Activated CD4-positive, alpha-beta T cell treated with anti-CD3 and anti-CD28 coated beads, Interleukin-2, amount 10 ng/mL, durations not matched to agents 7 days and 5 days (primary cell): ENCODE measurements at regions not wholly inside any gene's neighbourhood (a gene's known extent, or its start where the extent isn't known, plus 50 kb on each side); places are given as distances from the start of the nearest gene placed in this dataset.
"Not testable (repeated sequence)": the region's sequence is repeated elsewhere in the genome, so short reads cannot be mapped to it uniquely, and the experiment has no call there.

Experiments
- CTCF ChIA-PET: fragments of 350-600 bp; sonication (Branson Sonifier 250); formaldehyde crosslinking; loops from one replicate; lab custom pipeline; 2021; ENCODE audit warnings: antibody characterized with exemption; lab: Charles Lee
- POLR2A ChIA-PET: fragments of 350-600 bp; sonication (Branson Sonifier 250); formaldehyde crosslinking; loops from one replicate; lab custom pipeline; 2021; ENCODE audit warnings: antibody characterized with exemption; lab: Charles Lee
- DNase-seq: peaks from one replicate; pipeline ENCODE4 v3.0.0-alpha.2; 2020
- H3K27ac Mint-ChIP-seq: one replicate; pipeline ENCODE4 v1.8.0; 2021; ENCODE audit warnings: mild to moderate bottlenecking, moderate library complexity, mixed read lengths
- H3K27me3 Mint-ChIP-seq: one replicate; pipeline ENCODE4 v1.8.0; 2021; ENCODE audit warnings: mixed read lengths
- H3K36me3 Mint-ChIP-seq: one replicate; pipeline ENCODE4 v1.8.0; 2021; ENCODE audit warnings: low read depth, mixed read lengths
- H3K4me1 Mint-ChIP-seq: one replicate; pipeline ENCODE4 v1.8.0; 2021; ENCODE audit warnings: mixed read lengths
- H3K4me3 Mint-ChIP-seq: one replicate; pipeline ENCODE4 v1.8.0; 2021; ENCODE audit warnings: mild to moderate bottlenecking, moderate library complexity, mixed read lengths
- H3K9me3 Mint-ChIP-seq: one replicate; pipeline ENCODE4 v1.8.0; 2021; ENCODE audit warnings: mixed read lengths

DNA sequence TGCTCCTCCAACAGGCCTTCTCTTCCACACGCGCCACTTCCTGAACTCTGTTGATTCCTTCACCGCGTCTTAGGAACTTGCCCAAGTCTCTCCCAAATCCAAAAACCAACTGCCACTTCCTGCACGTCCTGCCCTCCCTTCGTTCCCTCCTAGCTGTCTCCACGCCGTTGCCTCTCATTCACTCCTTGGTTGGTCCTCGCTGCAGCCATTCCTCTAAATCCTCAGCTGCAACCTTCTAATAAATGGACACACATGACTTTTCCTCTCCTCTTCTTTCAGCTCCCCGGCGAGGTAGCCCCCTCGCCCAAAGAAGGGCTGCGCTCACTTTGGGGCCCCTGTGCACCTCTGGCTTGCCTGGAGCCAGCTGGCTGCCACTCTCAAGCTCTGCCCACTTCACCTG lies 110.2 kb downstream of the XRCC2 start:
- H3K27me3 Mint-ChIP-seq, result peaks cover 2% of the 10 kb centered on the region
- no peaks in the 10 kb centered on the region for H3K4me1 Mint-ChIP-seq
- H3K27ac Mint-ChIP-seq, result no peak overlapping the region
- no peaks in the 10 kb centered on the region for H3K9me3 Mint-ChIP-seq
- no peak overlapping the region for H3K4me3 Mint-ChIP-seq
- CTCF ChIA-PET, result interaction anchor here (0.5 kb wide), 1 partner anchor 19 kb away, joined by 3 read pairs; no protein-coding TSS in a partner anchor
- no peaks in the 10 kb centered on the region for H3K36me3 Mint-ChIP-seq
- POLR2A ChIA-PET, result interaction anchor here (0.5 kb wide), 1 partner anchor 1457 kb away, joined by 3 read pairs; no protein-coding TSS in a partner anchor
- no peak for DNase-seq

DNA sequence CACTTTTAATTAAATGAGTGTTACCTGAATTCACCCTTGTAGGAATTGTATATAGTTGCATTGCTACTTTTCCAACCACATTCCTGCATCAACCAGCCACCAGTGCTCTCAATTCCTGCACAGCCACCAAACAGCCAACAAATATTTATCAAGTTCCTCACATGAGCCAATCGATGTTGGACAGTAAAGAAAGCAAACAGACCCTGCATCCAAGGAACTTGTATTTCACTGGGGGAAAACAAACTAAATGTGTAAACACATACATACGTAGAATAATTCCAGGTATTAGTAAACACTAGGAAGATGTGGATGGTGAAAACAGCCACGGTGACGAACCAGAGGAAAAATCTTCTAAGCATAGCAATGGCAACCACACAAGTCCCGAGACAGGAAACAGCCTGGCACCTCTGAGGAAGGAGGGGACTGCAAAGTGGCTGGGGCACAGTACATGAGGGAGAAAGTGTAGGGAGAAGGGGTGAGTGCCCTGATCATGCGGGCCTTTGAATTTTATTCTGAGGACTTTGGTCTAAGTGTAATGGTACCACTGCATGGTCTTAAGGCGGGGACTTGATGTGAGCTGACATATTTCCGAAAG lies 111.2 kb downstream of the XRCC2 start:
- ChIA-PET POLR2A (interaction anchor here (0.5 kb wide), 1 partner anchor 1458 kb away, joined by 3 read pairs; no protein-coding TSS in a partner anchor), CTCF (interaction anchor here (0.5 kb wide), 1 partner anchor 19 kb away, joined by 3 read pairs; no protein-coding TSS in a partner anchor)
- no peak overlapping the region for H3K27ac Mint-ChIP-seq
- peaks cover 2% of the 10 kb centered on the region for H3K27me3 Mint-ChIP-seq
- H3K9me3 Mint-ChIP-seq, result no peaks in the 10 kb centered on the region
- no peak for DNase-seq
- no peaks in the 10 kb centered on the region for H3K36me3 Mint-ChIP-seq
- H3K4me3 Mint-ChIP-seq, result no peak overlapping the region
- H3K4me1 Mint-ChIP-seq, result no peaks in the 10 kb centered on the region

DNA sequence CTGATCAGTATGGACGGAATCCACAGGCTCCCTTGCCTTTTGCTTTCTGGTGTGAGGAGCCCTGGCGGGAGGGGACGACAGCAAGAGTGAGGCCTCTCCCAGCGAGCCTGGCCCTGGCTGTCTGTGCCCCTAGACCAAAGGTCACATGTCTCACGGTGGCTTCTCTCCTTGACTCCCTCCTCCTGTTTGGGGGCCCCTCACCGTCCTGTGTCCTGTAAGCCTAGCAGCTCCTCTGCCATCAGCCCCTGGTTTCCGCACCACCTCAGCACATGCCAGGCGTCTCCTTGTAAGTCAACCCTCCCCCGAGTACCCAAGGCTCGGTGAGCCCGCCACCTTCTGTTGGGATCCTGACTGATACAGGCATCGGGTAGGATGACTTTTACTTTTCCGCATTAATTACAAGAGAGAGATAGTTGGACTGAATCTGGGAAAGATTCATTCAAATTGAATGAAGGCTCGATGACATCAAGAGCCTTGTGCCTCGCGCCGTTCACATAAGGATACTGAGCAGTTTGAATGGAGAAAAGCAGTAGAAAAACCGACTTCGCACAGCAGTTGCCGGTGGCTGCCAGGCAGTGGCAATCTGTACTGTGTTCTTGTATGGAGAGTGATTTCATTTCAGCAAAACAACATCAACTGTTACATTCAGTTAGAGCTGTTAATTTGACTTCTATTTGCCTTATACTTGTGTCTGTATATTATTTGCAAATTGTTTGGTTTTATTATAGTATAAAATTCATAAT lies 119.8 kb downstream of the XRCC2 start:
- H3K9me3 Mint-ChIP-seq, result no peaks in the 10 kb centered on the region
- H3K27ac Mint-ChIP-seq, result no peak overlapping the region
- H3K4me1 Mint-ChIP-seq, result no peaks in the 10 kb centered on the region
- H3K4me3 Mint-ChIP-seq, result no peak overlapping the region
- H3K27me3 Mint-ChIP-seq, result no peaks in the 10 kb centered on the region
- DNase-seq, result no peak
- no peaks in the 10 kb centered on the region for H3K36me3 Mint-ChIP-seq
- ChIA-PET CTCF (no interaction called here), POLR2A (no interaction called here)

DNA sequence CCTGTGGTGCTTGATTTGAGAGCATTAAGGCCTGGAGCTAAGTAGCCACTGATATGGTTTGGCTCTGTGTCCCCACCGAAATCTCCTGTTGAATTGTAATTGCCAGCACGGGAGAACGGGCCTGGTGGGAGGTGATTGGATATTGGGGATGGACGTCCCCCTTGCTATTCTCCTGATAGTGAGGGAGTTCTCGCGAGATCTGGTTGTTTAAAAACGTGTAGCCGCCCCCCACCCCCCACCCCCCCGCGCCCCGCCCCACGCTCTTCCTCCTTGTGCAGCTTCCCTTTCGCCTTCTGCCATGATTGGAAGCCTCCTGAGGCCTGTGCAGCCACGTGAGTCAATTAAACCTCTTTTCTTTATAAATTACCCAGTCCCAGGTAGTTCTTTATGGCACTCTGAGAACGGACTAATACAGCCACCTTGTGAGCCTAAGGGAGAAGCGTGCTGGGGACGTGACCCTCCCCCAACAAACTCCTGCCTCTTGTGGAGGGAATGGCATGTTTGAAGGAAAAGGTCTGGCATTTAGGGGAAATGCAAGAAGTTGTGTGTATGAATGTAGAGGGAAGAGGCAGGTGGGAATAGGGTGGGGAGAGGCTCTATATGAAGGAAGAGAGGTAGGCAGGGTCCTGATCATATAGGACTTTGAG lies 118.0 kb upstream of the KMT2C start:
- no peak overlapping the region for H3K27ac Mint-ChIP-seq
- no peaks in the 10 kb centered on the region for H3K4me1 Mint-ChIP-seq
- no peaks in the 10 kb centered on the region for H3K27me3 Mint-ChIP-seq
- ChIA-PET POLR2A (no interaction called here), CTCF (no interaction called here)
- no peak for DNase-seq
- H3K4me3 Mint-ChIP-seq, result no peak overlapping the region
- H3K36me3 Mint-ChIP-seq, result no peaks in the 10 kb centered on the region
- no peaks in the 10 kb centered on the region for H3K9me3 Mint-ChIP-seq

DNA sequence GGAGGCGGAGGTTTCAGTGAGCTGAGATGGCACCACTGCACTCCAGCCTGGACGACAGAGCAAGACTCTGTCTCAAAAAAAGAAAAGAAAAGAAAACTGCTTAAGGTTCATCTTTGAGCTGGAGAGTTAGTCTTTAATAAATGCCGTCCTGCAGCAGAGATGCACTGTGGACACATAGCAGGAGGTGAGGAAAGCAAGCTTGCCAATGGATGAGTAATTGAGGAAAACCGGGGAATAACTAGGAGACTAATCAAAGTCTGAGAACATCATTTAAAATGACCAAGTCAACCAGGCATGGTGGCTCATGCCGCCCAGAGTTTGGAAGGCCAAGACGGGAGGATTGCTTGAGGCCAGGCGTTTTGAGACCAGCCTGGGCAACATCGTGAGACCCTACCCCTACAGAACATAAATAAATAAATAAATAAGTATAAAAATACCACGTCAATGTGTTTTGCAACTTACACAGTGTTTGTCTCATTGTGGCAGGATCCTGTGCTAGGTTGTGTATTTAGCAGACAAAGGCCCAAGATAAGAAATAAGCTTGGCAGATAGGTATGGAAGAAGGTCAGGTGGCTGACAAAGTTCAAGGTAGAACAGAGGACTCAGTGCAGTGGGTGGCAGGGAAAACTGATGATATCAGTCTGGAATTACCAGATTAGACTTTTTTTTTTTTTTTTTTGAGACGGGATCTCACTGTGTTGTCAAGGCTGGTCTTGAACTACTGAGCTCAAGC lies 115.7 kb upstream of the KMT2C start:
- Mint-ChIP-seq H3K9me3 (no peaks in the 10 kb centered on the region), H3K4me1 (no peaks in the 10 kb centered on the region), H3K36me3 (no peaks in the 10 kb centered on the region), H3K27me3 (no peaks in the 10 kb centered on the region), H3K27ac (no peak overlapping the region), H3K4me3 (no peak overlapping the region)
- ChIA-PET POLR2A (no interaction called here), CTCF (interaction anchor here (0.6 kb wide), 2 partner anchors 55 to 320 kb away, joined by 3 read pairs; no protein-coding TSS in a partner anchor)
- no peak for DNase-seq

DNA sequence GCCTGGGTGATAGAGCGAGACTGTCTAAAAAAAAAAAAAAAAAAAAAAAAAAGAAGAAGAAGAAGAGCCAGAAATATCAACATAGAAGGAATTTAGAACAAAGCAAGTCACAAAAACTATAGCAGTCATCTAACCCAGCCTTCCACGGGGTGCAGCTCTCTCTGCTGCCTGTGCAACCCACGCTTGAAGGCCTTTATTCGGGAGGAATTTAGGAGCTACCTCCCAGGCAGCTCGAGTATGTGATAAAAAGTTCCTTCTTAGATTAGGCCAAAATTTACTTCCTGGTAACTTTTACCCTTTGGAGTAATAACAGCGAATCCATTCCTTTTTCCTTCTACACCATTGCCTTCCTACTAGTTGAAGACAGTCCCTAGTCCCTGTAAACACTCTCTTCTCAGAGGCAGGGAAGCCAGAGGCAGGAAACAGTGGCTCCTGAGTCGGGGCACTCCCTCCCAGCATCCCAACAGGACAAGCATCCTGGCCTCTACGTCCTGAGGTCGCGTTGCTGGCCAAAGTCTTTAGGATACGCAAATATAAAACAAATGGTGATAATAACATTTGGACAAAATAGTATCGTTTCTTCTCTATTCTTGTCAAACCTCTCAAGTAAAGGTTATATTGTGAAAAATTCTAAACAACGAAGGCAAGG lies 109.3 kb upstream of the KMT2C start:
- DNase-seq, result no peak
- ChIA-PET CTCF (no interaction called here), POLR2A (no interaction called here)
- no peaks in the 10 kb centered on the region for H3K27me3 Mint-ChIP-seq
- H3K36me3 Mint-ChIP-seq, result no peaks in the 10 kb centered on the region
- H3K4me1 Mint-ChIP-seq, result no peaks in the 10 kb centered on the region
- no peak overlapping the region for H3K4me3 Mint-ChIP-seq
- no peaks in the 10 kb centered on the region for H3K9me3 Mint-ChIP-seq
- H3K27ac Mint-ChIP-seq, result no peak overlapping the region

DNA sequence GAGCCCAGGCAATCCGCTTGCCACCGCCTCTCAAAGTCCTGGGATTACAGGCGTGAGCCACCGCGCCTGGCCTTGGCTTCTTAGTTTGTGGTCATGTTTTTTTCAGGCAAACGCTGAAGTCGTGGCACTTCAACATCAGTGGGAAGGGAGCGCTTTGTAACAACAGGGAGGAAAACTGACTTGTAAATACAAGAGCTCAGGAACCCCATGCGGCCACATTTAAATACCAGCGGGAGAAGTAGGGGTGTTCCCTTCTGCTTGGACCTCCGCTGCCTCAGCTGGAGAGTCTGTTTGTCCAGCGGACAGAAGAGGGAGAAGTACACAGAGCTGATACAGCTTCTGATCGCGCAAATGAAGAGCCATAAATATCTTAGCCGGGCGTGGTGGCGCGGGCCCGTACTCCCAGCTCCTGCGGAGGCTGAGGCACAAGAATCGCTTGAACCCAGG lies 108.7 kb upstream of the KMT2C start:
- DNase-seq, result no peak
- Mint-ChIP-seq H3K9me3 (no peaks in the 10 kb centered on the region), H3K4me3 (no peak overlapping the region), H3K27ac (no peak overlapping the region), H3K27me3 (no peaks in the 10 kb centered on the region), H3K4me1 (no peaks in the 10 kb centered on the region), H3K36me3 (no peaks in the 10 kb centered on the region)
- POLR2A ChIA-PET, result no interaction called here
- CTCF ChIA-PET, result no interaction called here

DNA sequence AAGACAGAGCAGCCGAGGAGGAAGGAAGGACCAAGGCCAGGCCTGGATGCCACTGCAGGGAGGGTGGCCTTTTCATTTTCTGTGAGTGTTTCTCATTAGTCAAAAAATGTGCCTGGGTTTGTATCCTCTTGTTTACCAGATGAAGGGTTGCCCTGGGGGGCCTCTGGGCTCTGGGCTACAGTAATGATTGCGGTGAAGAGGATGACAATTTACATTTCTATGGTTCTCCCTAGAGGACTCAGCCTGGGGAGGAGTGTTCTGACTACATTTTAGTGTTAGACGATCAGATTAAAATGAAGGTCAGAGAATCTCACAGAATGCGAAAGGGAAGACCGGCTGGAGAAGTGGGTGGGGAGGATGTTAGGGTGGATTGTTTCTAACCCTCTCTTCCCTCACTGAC lies 108.0 kb upstream of the KMT2C start:
- Mint-ChIP-seq H3K4me3 (no peak overlapping the region), H3K27ac (no peak overlapping the region), H3K4me1 (no peaks in the 10 kb centered on the region), H3K9me3 (no peaks in the 10 kb centered on the region), H3K27me3 (no peaks in the 10 kb centered on the region), H3K36me3 (no peaks in the 10 kb centered on the region)
- no peak for DNase-seq
- ChIA-PET CTCF (no interaction called here), POLR2A (no interaction called here)

DNA sequence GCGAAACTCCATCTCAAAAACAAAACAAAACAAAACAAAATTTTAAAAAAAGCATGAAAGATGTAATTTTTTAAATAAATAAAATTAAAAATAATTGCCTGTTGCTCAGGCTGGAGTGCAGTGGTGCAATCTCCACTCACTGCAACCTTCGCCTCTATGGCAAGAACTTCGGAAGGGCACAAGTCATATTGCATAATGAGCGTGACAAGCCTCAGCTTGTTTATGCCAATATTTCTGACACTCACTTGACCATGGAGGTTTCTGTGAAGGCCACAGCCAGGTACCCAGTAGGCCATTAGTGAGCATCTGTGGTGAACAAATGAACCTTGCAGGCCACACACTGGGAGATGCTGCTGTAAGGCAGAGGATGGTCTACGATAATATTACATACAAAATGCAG lies 106.1 kb upstream of the KMT2C start:
- Mint-ChIP-seq H3K4me1 (no peaks in the 10 kb centered on the region), H3K9me3 (no peaks in the 10 kb centered on the region), H3K27ac (no peak overlapping the region), H3K36me3 (no peaks in the 10 kb centered on the region), H3K4me3 (no peak overlapping the region), H3K27me3 (no peaks in the 10 kb centered on the region)
- CTCF ChIA-PET, result no interaction called here
- no peak for DNase-seq
- POLR2A ChIA-PET, result no interaction called here

DNA sequence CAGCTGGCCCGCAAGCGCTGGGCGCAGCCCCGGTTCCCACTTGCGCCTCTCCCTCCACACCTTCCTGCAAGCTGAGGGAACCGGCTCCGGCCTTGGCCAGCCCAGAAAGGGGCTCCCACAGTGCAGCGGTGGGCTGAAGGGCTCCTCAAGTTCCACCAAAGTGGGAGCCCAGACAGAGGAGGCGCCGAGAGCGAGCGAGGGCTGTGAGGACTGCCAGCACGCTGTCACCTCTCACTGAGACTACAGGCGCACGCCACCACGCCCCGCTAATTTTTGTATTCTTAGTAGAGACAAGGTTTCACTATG lies 103.3 kb upstream of the KMT2C start:
- H3K4me3 Mint-ChIP-seq, POLR2A ChIA-PET, H3K4me1 Mint-ChIP-seq, H3K27me3 Mint-ChIP-seq, DNase-seq, H3K9me3 Mint-ChIP-seq, H3K36me3 Mint-ChIP-seq, CTCF ChIA-PET, H3K27ac Mint-ChIP-seq: not testable (repeated sequence)

DNA sequence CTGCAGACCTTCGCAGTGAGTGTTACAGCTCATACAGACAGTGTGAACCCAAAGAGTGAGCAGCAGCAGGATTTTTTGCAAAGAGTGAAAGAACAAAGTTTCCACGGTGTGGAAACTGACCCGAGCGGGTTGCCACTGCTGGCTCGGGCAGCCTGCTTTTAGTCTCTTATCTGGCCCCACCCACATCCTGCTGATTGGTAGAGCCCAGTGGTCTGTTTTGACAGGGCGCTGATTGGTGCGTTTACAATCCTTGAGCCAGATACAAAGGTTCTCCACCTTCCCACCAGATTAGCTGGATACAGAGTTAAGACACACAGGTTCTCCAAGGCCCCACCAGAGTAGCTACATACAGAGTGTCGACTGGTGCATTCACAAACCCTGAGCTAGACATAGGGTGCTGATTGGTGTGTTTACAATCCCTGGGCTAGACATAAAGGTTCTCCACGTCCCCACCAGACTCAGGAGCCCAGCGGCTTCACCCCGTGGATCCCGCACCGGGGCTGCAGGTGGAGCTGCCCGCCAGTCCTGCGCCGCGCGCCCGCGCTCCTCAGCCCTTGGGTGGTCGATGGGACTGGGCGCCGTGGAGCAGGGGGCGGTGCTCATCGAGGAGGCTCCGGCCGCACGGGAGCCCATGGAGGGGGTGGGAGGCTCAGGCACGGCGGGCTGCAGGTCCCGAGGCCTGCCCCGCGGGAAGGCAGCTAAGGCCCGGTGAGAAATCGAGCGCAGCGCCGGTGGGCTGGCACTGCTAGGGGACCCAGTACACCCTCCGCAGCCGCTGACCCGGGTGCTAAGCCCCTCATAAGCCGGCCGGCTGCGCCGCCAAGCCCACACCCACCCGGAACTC lies 102.8 kb upstream of the KMT2C start:
- H3K4me1 Mint-ChIP-seq, H3K36me3 Mint-ChIP-seq, H3K27ac Mint-ChIP-seq, H3K27me3 Mint-ChIP-seq, DNase-seq, H3K9me3 Mint-ChIP-seq, CTCF ChIA-PET, POLR2A ChIA-PET, H3K4me3 Mint-ChIP-seq: not testable (repeated sequence)

DNA sequence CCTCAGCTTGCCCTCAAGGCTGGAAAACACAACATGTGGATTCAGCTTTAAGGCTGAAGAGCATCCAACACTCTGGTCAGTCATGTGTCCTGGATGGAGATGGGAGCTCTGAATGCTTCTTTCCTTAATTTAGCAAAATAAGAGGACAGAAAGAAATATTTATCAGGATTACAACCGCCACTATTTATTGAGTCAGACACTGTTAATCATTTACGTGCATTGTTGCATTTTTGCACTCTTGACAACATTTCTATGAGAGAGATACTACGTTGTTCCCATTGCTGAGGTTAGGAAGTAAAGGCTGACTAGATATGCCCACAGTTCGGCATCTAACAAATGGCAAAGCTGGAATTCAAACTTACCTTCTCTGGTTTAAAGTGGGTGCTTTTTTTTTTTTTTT lies 101.8 kb upstream of the KMT2C start:
- Mint-ChIP-seq H3K4me3 (no peak overlapping the region), H3K27ac (no peak overlapping the region), H3K4me1 (no peaks in the 10 kb centered on the region), H3K36me3 (no peaks in the 10 kb centered on the region), H3K9me3 (no peaks in the 10 kb centered on the region), H3K27me3 (no peaks in the 10 kb centered on the region)
- DNase-seq, result no peak
- ChIA-PET POLR2A (no interaction called here), CTCF (interaction anchor here (0.6 to 0.7 kb wide), 2 partner anchors 10 to 46 kb away, joined by 3 to 7 read pairs; no protein-coding TSS in a partner anchor)
